GM19395 (cell line): ENCODE measurements at regions not wholly inside any gene's neighbourhood (a gene's known extent, or its start where the extent isn't known, plus 50 kb on each side); places are given as distances from the start of the nearest gene placed in this dataset.
"Not testable (repeated sequence)": the region's sequence is repeated elsewhere in the genome, so short reads cannot be mapped to it uniquely, and the experiment has no call there.

Source experiments
- ATAC-seq: cut with Tn5 transposase; IDR thresholded peaks from one replicate; pipeline ENCODE4 v1.9.1; 2021; ENCODE audit warnings: mild to moderate bottlenecking, moderate library complexity; ENCODE audit not compliant: unreplicated experiment

DNA sequence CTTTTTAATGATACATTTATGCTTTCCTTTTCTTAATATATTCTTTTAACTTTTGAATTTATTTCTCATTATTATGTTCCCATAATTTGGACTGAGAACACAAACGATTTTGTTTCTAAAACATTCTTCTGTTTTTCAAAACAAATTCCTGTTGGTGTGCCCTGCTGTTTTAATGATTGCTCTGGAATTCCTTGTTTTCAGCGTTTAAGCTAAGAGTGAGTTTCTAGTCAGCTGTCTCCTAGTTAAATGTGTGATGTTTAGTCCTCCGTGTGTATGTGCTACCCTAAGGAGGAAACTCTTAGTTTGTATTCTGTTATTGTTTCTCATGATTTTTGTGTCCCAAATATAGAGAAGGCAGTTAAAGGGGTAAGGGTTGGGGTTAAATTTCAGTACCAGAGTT lies 306.1 kb upstream of the RGS17 start:
- ATAC-seq, result no peak

DNA sequence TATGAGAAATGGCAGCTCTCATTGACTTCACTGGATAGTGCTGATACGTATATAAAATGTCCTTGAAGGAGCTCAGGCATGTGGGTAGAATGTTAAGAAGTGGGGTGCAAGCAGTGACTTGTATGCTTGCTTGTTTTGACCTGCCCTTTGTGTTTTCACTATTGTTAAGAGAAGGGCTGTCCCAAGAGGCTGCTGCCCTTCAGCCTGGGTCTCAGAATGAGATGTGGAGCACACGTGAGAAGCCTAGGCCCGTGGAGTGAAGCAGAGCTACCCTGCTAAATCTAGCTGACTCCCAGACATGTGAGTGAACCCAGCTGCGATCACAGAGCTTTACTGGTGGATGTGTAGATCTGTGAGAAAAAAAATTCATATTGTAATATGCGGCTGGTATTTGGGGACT lies 305.3 kb upstream of the RGS17 start:
- ATAC-seq, result no peak

DNA sequence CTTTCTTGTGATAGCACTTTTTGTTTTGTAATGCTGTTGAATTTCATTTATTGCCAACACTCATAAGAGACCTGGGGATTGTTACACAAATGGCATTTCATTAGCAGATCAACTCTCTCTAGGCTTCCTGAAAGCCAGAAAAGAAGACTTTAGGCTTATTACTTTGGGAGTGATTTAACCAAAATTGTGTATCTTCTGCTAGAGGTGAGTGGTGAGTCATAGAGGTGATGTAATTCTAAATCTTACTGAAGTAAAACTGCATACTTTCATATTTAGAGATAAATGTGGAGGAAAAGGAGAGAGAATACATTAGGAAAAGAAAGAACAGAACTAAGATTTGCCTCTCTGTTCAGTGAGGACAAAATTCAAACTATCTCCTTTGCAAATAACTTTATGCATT lies 304.7 kb upstream of the RGS17 start:
- no peak for ATAC-seq

DNA sequence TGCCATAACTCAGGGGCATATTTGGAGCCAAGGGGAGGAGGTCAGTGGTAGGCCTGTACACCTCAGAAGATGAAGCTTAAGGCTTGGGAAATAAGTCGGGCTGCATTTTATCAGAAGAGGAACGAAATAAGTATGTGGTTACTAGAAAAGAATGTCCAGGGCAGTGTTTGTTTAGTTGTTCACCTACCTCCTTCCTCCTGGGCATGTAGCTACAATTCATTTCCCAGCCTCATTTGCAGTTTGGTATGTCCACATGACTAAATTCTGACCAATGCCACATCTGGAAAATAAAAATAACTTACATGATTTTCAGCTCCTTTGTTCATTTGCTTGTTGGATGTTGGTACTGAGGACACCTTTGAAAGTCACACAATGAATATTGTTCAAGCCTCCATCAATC lies 294.5 kb upstream of the RGS17 start:
- no peak for ATAC-seq

DNA sequence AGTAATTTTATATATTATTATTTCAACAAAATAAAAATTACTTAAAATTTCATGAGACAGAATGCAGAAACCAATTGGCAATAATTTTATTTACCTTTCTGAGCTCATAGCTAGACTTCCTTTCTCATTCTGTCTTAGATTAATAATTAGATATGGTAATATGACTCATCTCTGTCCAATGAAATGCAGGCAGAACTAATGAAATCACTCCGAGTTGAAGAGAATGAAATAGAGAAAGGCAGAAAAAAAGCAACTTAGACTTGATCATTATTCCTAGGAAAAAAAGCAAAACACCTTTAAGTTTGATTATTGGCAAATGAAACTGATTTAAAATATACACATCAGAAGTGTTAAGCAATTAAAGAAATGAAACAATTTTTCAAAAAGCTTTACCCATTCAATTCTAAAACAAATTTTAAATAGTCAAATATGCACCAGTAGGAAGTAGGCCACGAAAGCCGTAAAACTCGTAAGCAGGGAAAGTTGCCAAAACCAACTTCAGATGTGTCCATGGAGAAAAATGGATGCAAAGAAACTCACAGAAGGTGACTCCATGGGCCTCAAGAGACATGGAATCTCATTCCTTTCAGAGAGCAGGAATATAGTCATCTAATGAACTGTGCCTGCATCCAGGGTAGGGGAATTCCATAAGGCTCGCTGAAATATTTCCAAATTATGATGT lies 293.8 kb upstream of the RGS17 start:
- no peak for ATAC-seq

DNA sequence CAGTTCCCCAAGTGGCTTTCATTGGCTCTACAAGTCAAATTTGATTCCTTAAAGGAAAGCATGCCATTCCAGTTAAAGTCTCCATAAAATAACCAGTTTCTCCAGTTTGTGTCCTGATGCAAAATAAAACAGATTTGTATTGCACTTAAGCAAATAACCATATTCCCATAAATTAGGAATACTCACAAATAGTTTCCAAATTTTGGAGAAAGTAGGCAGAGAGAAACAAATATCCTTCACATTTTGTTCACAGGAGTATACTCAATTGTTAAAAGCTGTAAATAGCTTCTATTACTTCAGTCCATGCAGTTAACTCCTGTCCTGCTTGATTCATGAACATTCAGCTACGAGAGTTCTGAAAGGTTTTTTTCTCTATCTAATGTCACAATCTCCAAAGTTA lies 281.4 kb upstream of the RGS17 start:
- ATAC-seq, result no peak

DNA sequence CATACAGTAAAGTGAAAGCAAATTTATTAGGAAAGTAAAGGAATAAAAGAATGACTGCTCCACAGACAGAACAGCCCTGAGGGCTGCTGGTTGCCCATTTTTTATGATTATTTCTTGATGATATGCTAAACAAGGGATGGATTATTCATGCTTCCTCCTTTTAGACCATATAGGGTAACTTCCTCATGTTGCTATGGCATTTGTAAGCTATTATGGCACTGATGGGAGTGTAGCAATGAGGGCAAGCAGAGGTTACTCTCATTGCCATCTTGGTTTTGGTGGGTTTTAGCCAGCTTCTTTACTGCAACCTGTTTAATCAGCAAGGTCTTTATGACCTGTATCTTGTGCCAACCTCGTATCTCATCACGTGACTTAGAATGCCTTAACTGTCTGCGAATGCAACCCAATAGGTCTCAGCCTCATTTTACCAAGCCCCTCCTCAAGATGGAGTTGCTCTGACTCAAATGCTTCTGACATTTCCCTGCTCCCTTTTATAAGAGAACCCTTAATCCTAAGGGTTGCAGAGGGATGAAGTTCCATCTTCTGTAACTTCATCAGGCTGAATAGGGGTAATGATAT lies 280.1 kb upstream of the RGS17 start:
- no peak for ATAC-seq

DNA sequence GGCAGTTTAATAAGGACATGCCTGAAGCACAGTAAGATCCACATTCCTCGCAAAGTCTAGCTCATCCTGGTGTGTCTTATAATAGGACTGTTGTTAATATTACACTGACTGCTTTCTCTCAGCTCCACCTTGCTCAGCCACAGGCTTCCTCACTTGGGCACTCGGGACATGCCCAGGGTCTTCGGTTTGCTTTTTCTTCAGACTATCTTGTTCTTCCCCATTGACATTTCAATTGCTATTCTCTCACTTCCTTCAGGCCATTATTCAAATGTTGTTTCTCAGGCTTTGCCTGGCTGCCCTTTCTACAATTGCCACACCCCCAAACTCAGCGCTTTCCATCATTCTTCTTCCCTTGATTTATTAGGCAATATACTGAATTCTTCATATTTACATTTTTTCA lies 274.8 kb upstream of the RGS17 start:
- no peak for ATAC-seq

DNA sequence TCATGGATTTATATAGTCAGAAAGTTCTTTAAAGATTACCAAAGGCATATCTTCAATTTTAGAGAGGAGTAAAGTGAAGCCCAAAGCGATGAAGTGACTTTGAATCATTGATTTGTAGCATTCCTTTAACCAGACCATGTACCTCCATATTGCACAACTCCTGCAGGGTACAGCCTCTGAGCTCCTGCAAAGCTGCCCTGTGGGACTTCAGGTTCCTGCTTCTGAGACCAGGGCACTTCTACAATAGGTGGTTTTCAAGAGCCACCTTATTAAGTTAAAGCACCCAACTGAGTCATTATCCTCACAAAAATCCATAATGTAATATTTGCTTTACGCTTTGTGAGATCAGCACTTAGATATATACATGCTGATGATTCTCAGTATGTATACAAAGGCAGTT lies 270.7 kb upstream of the RGS17 start:
- ATAC-seq, result no peak

DNA sequence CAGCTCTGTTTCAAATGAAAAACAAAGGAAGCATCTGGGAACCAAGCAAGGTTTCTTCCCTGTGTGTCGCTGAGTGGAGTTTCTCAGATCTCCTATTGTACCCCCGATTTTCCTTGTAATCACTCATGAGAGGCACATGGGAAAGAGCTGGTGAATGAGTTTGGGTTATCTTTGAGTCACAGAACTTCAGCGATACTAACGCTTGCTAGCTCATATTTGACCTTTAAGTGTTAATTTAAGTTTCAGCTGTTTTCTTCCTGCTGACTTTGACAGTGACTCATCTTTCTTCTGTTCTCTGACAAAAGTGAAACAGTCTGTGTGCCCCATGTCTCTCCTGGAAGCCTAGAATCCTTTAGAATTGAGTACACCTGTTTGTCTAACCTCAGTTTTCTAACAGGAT lies 261.1 kb upstream of the RGS17 start:
- ATAC-seq, result no peak

DNA sequence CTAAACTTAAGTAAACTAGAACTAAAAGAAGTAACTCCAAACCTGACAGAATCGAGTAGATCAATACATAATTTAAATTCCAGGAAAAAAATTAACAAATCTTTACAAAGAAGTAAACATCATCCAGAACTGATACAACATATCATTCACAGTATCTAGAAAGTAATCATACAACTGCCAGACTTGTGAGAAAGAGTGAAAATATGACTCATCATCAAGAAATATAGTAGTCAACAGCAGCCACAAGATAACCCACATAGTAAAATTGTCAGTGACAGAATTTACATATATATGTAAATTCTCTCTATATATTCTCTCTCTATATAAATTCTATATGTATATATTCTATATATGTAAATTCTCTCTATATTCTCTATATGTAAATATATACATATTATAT lies 242.8 kb upstream of the RGS17 start:
- ATAC-seq, result no peak

DNA sequence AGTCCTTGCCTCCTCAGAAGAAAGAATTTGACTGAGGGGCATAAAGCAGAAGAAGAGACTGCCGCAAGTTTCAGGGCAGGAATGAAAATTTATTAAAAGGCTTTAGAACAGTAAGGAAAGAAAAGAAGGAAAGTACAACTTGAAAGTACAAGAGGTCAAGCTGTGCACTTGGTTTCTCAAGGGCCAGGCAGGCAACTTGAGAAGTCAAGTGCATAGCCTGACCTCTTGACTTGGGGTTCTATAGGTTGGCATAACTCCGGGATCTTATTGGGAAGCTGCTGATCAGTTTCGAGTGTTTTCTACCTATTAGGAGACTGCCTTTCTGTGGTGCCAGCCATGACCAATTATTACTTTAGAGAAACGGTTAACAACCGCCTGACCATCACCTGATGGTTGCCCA lies 237.0 kb upstream of the RGS17 start:
- no peak for ATAC-seq

DNA sequence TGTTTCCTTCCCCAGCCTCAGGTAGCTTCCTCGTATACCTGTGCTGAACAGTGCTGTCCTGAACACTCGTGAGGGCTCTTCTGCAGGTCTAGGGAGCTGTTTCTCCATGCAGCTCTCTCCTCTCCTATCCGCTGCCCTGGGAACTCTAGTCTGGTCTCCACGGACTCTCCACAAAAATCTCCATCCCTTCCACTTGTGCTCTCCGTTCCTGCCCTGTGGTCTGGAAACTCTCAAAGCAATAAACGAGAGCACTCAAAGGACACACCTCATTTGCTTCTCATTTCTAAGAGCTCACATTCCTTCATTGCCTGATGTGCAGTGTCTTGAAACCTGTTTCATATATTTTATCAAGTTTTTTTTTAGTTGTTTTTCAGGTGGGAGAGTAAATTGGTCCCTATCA lies 235.9 kb upstream of the RGS17 start:
- ATAC-seq, result no peak

DNA sequence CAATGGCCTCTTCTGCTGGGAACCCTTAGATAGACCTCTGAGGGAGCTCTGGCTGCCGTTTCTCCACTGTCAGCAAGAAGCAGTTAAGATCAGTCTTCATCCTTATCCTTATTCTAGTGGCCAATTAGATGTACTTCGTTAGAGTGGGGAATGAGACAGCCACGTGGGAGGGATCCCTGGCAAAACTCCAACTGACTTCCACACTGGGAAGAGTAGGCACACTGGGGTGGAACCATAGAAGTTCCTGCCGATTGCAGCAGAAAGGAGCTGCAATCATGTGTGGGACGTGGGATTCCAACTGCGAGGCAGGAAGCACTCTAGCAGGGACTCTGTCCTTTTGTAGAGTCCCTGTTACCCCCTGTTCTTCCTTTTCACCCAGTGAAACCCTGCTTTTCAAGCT lies 226.3 kb upstream of the RGS17 start:
- ATAC-seq, result no peak

DNA sequence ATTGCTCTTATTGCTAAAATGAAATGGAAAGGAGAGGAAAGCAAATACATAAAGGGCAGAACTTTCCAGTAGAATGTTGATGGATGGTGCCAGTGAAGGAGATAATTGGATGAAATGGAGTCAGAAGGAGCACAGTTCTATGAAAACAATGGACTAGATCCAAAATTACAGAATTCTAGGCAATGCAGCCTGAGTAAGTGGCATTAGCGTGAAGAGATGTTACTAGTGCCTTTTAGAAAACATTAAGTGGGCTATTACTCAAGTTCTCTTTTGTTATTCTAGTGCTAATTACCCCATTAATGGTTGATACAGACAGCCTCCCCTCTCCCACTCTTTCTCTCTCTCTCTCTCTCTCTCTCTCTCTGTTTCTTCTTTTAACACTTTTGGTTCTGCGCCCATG lies 209.5 kb upstream of the RGS17 start:
- no peak for ATAC-seq

DNA sequence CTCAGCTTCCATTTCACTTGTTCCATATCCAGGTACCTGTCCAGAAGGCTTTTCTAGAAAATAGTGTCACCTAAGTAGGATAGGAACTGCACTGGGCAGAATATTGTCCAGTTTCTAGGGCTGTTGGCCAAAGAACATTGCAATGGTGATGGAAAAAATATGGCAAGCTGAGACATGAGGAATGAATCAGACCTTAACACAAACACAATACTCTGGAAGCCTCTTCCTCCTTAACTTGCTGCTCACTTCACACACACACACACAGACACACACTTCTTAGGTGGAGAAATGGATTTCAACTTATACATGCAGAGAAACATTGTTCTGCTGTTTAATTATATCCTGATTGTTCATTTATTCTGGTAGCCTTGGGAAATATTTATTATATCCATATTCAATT lies 203.0 kb upstream of the RGS17 start:
- ATAC-seq, result no peak

DNA sequence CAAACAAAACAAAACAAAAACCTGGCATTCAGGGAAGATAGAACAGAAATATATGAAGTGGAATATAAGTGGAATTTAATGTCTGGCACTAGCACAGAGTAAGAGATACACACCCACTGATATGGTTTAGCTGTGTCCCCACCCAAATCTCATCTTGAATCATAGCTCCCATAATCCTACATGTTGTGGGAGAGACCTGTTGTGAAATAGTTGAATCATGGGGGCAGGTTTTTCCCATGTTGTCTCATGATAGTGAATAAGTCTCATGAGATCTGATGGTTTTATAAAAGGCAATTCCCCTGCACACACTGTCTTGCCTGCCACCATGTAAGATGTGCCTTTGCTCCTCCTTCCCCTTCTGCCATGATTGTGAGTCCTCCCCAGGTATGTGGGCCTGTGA lies 200.1 kb upstream of the RGS17 start:
- ATAC-seq, result not testable (repeated sequence)

DNA sequence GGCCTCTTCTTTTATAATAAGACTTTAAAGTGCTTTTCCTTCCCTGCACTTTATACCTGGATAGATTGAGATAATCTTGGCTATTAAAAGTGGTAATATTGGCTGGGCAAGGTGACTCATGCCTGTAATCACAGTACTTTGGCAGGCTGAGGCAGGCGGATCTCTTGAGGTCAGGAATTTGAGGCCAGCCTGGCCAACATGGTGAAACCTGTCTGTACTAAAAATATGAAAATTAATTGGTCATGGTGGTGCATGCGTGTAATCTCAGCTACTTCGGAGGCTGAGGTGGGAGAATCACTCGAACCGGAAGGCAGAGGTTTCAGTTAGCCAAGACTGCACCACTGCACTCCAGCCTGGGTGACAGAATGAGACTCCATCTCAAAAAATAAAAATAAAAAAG lies 197.1 kb upstream of the RGS17 start:
- no peak for ATAC-seq

DNA sequence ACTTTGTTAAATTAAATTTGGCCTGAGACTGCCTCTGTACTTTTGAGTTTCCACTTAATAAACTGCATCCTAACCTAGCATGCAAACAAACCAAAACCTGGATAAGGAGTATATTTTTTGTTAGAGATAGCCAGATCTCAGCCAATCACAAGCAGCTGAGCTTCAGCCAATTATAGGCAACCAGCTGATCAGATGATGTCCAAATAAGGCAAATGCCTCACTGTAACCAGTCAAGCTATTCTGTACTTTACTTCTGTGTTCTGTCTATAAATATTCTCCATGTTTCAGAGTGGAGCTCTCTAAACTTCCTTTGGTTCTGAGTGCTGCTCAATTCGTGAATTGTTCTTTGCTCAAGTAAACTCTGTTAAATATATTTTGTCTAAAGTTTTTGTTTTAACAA lies 194.6 kb upstream of the RGS17 start:
- no peak for ATAC-seq

DNA sequence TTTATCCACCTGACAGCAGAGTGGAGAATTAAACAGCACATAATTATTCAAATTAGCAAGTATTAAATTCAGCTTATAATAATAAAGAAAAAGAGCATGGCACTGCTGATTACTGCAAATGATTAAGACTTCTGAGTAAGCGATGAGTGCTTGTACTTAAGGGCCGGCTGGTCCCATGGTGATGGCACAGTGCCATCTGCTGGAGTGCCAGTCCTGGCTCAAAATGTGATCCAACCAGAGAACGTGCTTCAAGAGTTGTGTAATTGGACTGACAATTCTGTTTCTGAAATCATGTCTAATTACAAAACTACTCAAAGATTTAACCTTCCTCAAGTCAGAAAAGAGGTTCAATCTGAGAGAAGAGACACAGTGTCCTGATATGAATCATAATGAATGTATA lies 181.6 kb upstream of the RGS17 start:
- peak; percentile 75 for ATAC-seq

DNA sequence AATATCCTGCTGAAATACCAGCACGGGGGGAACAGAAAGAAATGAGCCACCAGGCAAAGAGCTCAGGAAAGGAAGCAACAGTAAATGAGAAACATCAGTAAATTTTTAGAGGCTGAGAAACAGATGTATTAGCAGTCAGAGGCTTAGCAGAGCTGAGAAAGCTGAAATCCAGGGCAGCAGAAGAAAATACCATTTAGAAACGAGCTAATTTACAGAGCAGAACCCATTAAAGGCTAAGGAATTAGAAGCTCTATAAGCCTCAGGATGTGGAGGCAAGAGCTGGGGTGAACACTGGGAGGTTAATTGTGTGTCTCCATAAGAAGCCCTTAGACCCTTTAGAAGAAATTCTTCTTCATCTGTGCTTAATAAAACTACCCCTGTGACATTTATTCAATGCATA lies 178.6 kb upstream of the RGS17 start:
- no peak for ATAC-seq

DNA sequence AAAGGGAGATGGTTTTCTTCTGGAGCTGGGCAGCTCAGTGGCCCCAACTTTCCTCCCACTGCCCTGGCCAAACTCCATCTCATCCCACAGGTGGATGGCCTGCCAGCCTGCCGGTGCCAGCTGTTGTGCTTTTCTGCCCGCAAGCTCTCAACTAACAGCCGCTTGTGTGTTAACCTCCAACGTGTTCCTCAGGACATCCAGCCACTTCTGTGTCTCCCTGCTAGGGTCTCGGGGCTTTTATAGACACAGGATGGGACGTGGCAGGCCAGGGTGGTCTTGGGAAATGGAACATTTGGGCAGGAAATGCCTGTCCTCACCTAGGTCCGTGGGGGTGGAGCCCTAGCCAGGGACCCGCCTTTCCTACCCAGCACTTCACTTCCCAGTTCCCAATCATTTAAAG lies 171.1 kb upstream of the RGS17 start:
- ATAC-seq, result no peak

DNA sequence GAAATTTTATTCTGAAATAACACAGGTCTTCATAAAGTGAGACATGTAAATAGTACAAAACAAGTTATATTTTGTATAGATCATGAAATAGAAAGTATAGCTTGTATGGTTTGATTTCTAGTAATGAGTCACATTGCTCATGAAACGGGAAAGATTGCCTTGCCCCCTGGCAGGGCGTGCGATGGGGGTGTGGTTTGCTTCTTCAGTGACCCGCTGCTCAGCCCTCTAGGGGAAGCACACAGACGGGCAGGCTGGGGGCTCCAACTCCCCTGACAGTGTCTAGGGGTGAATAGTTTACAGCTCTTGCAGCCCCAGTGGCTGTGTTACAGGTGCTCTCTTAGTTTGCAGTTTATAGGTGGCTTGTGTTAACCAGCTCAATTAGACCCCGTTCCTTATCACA lies 170.5 kb upstream of the RGS17 start:
- no peak for ATAC-seq
